GM12878 (cell line): ENCODE measurements at regions not wholly inside any gene's neighbourhood (a gene's known extent, or its start where the extent isn't known, plus 50 kb on each side); places are given as distances from the start of the nearest gene placed in this dataset.

Experiments used
- ATAC-seq: fragments of 200-7000 bp; cut with Tn5 transposase; 3 replicates; pipeline ENCODE4 v1.9.1; 2020; ENCODE audit warnings: mild to moderate bottlenecking, moderate library complexity
- BruUV-seq: library from RNA; stranded (reverse); fragments of 400-500 nt; replicated peaks from 2 replicates; lab custom pipeline; 2021; lab: Mats Ljungman, UMichigan
- CTCF ChIA-PET: fragments of 300-600 bp; sonication (Branson Sonifier 250); formaldehyde crosslinking; extraction: SDS; loops from one replicate; lab custom pipeline; 2021; ENCODE audit warnings: inconsistent platforms; lab: Yijun Ruan, JAX
- POLR2A ChIA-PET: fragments of 350-600 bp; formaldehyde crosslinking; extraction: SDS; loops from one replicate; lab custom pipeline; 2021; ENCODE audit warnings: inconsistent platforms; lab: Charles Lee
- RAD21 ChIA-PET: fragments of 300-600 bp; sonication (Branson Sonifier 250); formaldehyde crosslinking; loops from one replicate; lab custom pipeline; 2023; ENCODE audit warnings: antibody characterized with exemption; ENCODE audit not compliant: unreplicated experiment; lab: Charles Lee
- SMC1A ChIA-PET: fragments of 300-600 bp; sonication (Branson Sonifier 250); formaldehyde crosslinking; loops from one replicate; lab custom pipeline; 2023; ENCODE audit not compliant: unreplicated experiment, uncharacterized antibody; lab: Charles Lee
- DNase-seq: peaks from one replicate; pipeline ENCODE4 v3.0.0-alpha.2; 2011; ENCODE audit warnings: low read depth, low spot score
- FAIRE-seq: peaks from 3 replicates; lab custom pipeline; 2011; peaks lifted over from hg19 to GRCh38; lab: Jason Lieb, UNC
- H2AFZ ChIP-seq: 2 replicates; pipeline ENCODE4 v1.6.0; 2011; ENCODE audit warnings: low read depth, low read length, control low read depth; ENCODE audit not compliant: control insufficient read depth
- H3K27ac ChIP-seq: 2 replicates; pipeline ENCODE4 v1.5.1; 2011; ENCODE audit warnings: control low read depth; ENCODE audit not compliant: control insufficient read depth, insufficient read depth
- H3K27me3 ChIP-seq, 2 experiments: replicated peaks in 1 of 2; 2 replicates each; pipeline versions ENCODE4 v1.6.0 to v1.6.1; 2011; ENCODE audit warnings: low read length in 1 of 2; ENCODE audit not compliant: control insufficient read depth in 2 of 2, insufficient read depth in 2 of 2
- H3K36me3 ChIP-seq, 2 experiments: 2 replicates each; pipeline ENCODE4 v1.5.1; 2011; ENCODE audit warnings: low read length in 1 of 2; ENCODE audit not compliant: control insufficient read depth in 2 of 2, insufficient read depth in 2 of 2
- H3K4me1 ChIP-seq: 2 replicates; pipeline ENCODE4 v1.6.1; 2011; ENCODE audit warnings: mild to moderate bottlenecking, low read length, moderate library complexity, mixed read lengths; ENCODE audit not compliant: control insufficient read depth, insufficient read depth
- H3K4me2 ChIP-seq: 2 replicates; pipeline ENCODE4 v1.6.0; 2011; ENCODE audit warnings: control low read depth; ENCODE audit not compliant: control insufficient read depth, insufficient read depth
- H3K4me3 ChIP-seq: fragments of 200-600 bp; sonication (generic); 2 replicates; pipeline ENCODE4 v1.5.1; 2016
- H3K79me2 ChIP-seq: 2 replicates; pipeline ENCODE4 v1.6.0; 2011; ENCODE audit warnings: low read length; ENCODE audit not compliant: control insufficient read depth, insufficient read depth
- H3K9ac ChIP-seq: 2 replicates; pipeline ENCODE4 v1.8.0; 2011; ENCODE audit warnings: low read length, control low read depth, mixed read lengths; ENCODE audit not compliant: control insufficient read depth, insufficient read depth
- H3K9me3 ChIP-seq: replicated peaks from 3 replicates; pipeline ENCODE4 v1.5.1; 2011; ENCODE audit warnings: mild to moderate bottlenecking, low read length; ENCODE audit not compliant: control insufficient read depth, insufficient read depth
- H4K20me1 ChIP-seq: 2 replicates; pipeline ENCODE4 v1.6.0; 2011; ENCODE audit not compliant: control insufficient read depth, insufficient read depth
- ATF7 ChIP-seq: fragments of 450-650 bp; IDR thresholded peaks from 2 replicates; pipeline ENCODE4 v1.6.1; 2016; ENCODE audit warnings: low read depth, mild to moderate bottlenecking
- BCLAF1 ChIP-seq: fragments of 450-650 bp; IDR thresholded peaks from 2 replicates; pipeline ENCODE4 v1.6.1; 2017; ENCODE audit warnings: antibody characterized with exemption, mild to moderate bottlenecking, moderate library complexity
- MYC ChIP-seq: IDR thresholded peaks from 2 replicates; pipeline ENCODE4 v1.6.1; 2011; ENCODE audit warnings: mild to moderate bottlenecking, low read length, moderate library complexity, inconsistent platforms; ENCODE audit not compliant: insufficient read depth, insufficient replicate concordance, insufficient read length, severe bottlenecking
- NR2C1 ChIP-seq: fragments of 450-650 bp; IDR thresholded peaks from 2 replicates; pipeline ENCODE4 v1.6.1; 2017; ENCODE audit warnings: antibody characterized with exemption, mild to moderate bottlenecking, moderate library complexity
- SPI1 ChIP-seq: IDR thresholded peaks from 2 replicates; pipeline ENCODE4 v1.6.1; 2011; ENCODE audit warnings: low read depth, mild to moderate bottlenecking, low read length, moderate library complexity, borderline replicate concordance; ENCODE audit not compliant: insufficient read depth
- SREBF1 ChIP-seq: IDR thresholded peaks from 2 replicates; pipeline ENCODE4 v1.6.1; 2012; ENCODE audit warnings: mild to moderate bottlenecking, low read length
- ZNF687 ChIP-seq: fragments of 450-650 bp; IDR thresholded peaks from 2 replicates; pipeline ENCODE4 v1.6.1; 2017; ENCODE audit warnings: mild to moderate bottlenecking, moderate library complexity
- WGBS: methylation state at CpG from one replicate; pipeline ENCODE4 v1.1.6; 2016; ENCODE audit warnings: low lambda C conversion rate; ENCODE audit not compliant: insufficient replicate concordance, insufficient coverage; ENCODE audit errors: missing lambda C conversion rate; 5-methylcytosine and 5-hydroxymethylcytosine counted together
- in situ Hi-C: fragments of 300-500 bp; cut with MboI; formaldehyde crosslinking; loops from 9 replicates; pipeline ENCODE4 v1.14.3; 2018; ENCODE audit warnings: mixed read lengths
- intact Hi-C: fragments of 100-400 bp; cut with micrococcal nuclease; formaldehyde crosslinking; loops from one replicate; pipeline ENCODE4 v1.14.2; 2022; ENCODE audit not compliant: unreplicated experiment

- SMC1A ChIA-PET: no interaction called here
- intact Hi-C loops: no loop called here
- no peak for FAIRE-seq
Observed at GRCh38 chr2:117679952-117680351, 134.5 kb upstream of the DDX18 start.

GRCh38 chr2:117684919-117685318, 129.6 kb upstream of the DDX18 start:
- H3K36me3 ChIP-seq: no peaks in the 10 kb centered on the region
- intact Hi-C loops: no loop called here
- H3K27me3 ChIP-seq: no peaks in the 10 kb centered on the region
- no peak overlapping the region for H2AFZ ChIP-seq
- no peak overlapping the region for H3K9ac ChIP-seq
- FAIRE-seq (no peak), ATAC-seq (no peak), DNase-seq (no peak)
- no peaks in the 10 kb centered on the region for H4K20me1 ChIP-seq
- H3K4me3 ChIP-seq: no peak overlapping the region
- ChIA-PET CTCF (no interaction called here), POLR2A (no interaction called here), RAD21 (no interaction called here), SMC1A (no interaction called here)
- in situ Hi-C loops: no loop called here
- H3K4me2 ChIP-seq: no peak overlapping the region
- H3K9me3 ChIP-seq: no peaks in the 10 kb centered on the region; the same call in 2 of the 3 replicates
- TF ChIP-seq ZNF687: no peak
- TF ChIP-seq NR2C1: no peak
- no peak for TF ChIP-seq SREBF1
- no peak for TF ChIP-seq BCLAF1
- no peak for TF ChIP-seq MYC
- no peak for TF ChIP-seq SPI1
- no peak overlapping the region for H3K27ac ChIP-seq
- H3K4me1 ChIP-seq: no peaks in the 10 kb centered on the region; the same call in 1 of the 2 replicates
- no TSS peak for BruUV-seq
- WGBS: 54% methylated on average over 2 of the region's 2 CpGs
- H3K79me2 ChIP-seq: no peaks in the 10 kb centered on the region

More at GRCh38 chr2:117679952-117680351, 134.5 kb upstream of the DDX18 start:
- ChIA-PET CTCF (interaction anchor here (0.8 kb wide), 1 partner anchor 10 kb away, joined by 4 read pairs; no protein-coding TSS in a partner anchor), POLR2A (no interaction called here), RAD21 (no interaction called here)
- no peaks in the 10 kb centered on the region for H3K27me3 ChIP-seq
- WGBS: 93% methylated on average over 1 of the region's 1 CpG
- BruUV-seq: no TSS peak
- no peaks in the 10 kb centered on the region for H3K36me3 ChIP-seq
- TF ChIP-seq ATF7: no peak
- no peak overlapping the region for H3K9ac ChIP-seq
- in situ Hi-C loops: no loop called here
- H3K9me3 ChIP-seq: no peaks in the 10 kb centered on the region; the same call in 2 of the 3 replicates
- H3K4me2 ChIP-seq: no peak overlapping the region
- H3K4me3 ChIP-seq: no peak overlapping the region
- no peaks in the 10 kb centered on the region for H3K4me1 ChIP-seq
- ATAC-seq: no peak
- H4K20me1 ChIP-seq: no peaks in the 10 kb centered on the region
- no peak overlapping the region for H2AFZ ChIP-seq
- no peaks in the 10 kb centered on the region for H3K79me2 ChIP-seq
- no peak overlapping the region for H3K27ac ChIP-seq
- DNase-seq: no peak
